ENCODE measurements at regions not wholly inside any gene's neighbourhood (a gene's known extent, or its start where the extent isn't known, plus 50 kb on each side); places are given as distances from the start of the nearest gene placed in this dataset.

- DNase-seq (no peak), ATAC-seq (no peak)
- Mint-ChIP-seq H3K27ac (no peak overlapping the region), H3K27me3 (peaks cover 3% of the 10 kb centered on the region), H3K4me3 (no peak overlapping the region), H3K9me3 (ENCODE audit: low read depth) (no peaks in the 10 kb centered on the region), H3K36me3 (ENCODE audit: low read depth) (no peaks in the 10 kb centered on the region), H3K4me1 (no peaks in the 10 kb centered on the region)
- CTCF ChIA-PET: no interaction called here
- POLR2A ChIA-PET: no interaction called here
- intact Hi-C loops (cut with DNase I, micrococcal nuclease): no loop called here
These were observed 341.4 kb downstream of the C4orf33 start for GRCh38 chr4:129437347-129437746.

GRCh38 chr4:129438456-129438981 lies 342.6 kb downstream of the C4orf33 start:
- CTCF ChIA-PET: interaction anchor here (1.0 kb wide), 1 partner anchor 40 kb away, joined by 3 read pairs; no protein-coding TSS in a partner anchor
- H3K4me3 Mint-ChIP-seq: no peak overlapping the region
- H3K27me3 Mint-ChIP-seq: peaks cover 3% of the 10 kb centered on the region
- POLR2A ChIA-PET: no interaction called here
- no peaks in the 10 kb centered on the region for H3K9me3 Mint-ChIP-seq (ENCODE audit: low read depth)
- no peak overlapping the region for H3K27ac Mint-ChIP-seq
- intact Hi-C loops (cut with DNase I, micrococcal nuclease): no loop called here
- ATAC-seq: no peak
- DNase-seq: no peak
- H3K4me1 Mint-ChIP-seq: no peaks in the 10 kb centered on the region
- no peaks in the 10 kb centered on the region for H3K36me3 Mint-ChIP-seq (ENCODE audit: low read depth)

- Mint-ChIP-seq H3K27me3 (no peaks in the 10 kb centered on the region), H3K4me3 (no peak overlapping the region), H3K9me3 (ENCODE audit: low read depth) (no peaks in the 10 kb centered on the region), H3K4me1 (no peaks in the 10 kb centered on the region), H3K27ac (no peak overlapping the region), H3K36me3 (ENCODE audit: low read depth) (no peaks in the 10 kb centered on the region)
- intact Hi-C loops (cut with DNase I, micrococcal nuclease): no loop called here
- POLR2A ChIA-PET: no interaction called here
- ATAC-seq: no peak
- CTCF ChIA-PET: no interaction called here
- DNase-seq: no peak
These were observed 350.1 kb downstream of the C4orf33 start for GRCh38 chr4:129446074-129446473.

GRCh38 chr4:129453524-129454200 lies 357.7 kb downstream of the C4orf33 start:
- H3K4me1 Mint-ChIP-seq: no peaks in the 10 kb centered on the region
- ATAC-seq (no peak), DNase-seq (no peak)
- no peak overlapping the region for H3K4me3 Mint-ChIP-seq
- no peaks in the 10 kb centered on the region for H3K9me3 Mint-ChIP-seq (ENCODE audit: low read depth)
- ChIA-PET CTCF (no interaction called here), POLR2A (no interaction called here)
- H3K36me3 Mint-ChIP-seq (ENCODE audit: low read depth): no peaks in the 10 kb centered on the region
- intact Hi-C loops (cut with DNase I, micrococcal nuclease): no loop called here
- H3K27me3 Mint-ChIP-seq: no peaks in the 10 kb centered on the region
- H3K27ac Mint-ChIP-seq: no peak overlapping the region

- Mint-ChIP-seq H3K4me3 (no peak overlapping the region), H3K27ac (no peak overlapping the region), H3K9me3 (ENCODE audit: low read depth) (no peaks in the 10 kb centered on the region), H3K36me3 (ENCODE audit: low read depth) (no peaks in the 10 kb centered on the region), H3K27me3 (no peaks in the 10 kb centered on the region), H3K4me1 (no peaks in the 10 kb centered on the region)
- DNase-seq: no peak
- no peak for ATAC-seq
- POLR2A ChIA-PET: no interaction called here
- CTCF ChIA-PET: no interaction called here
- intact Hi-C loops (cut with DNase I, micrococcal nuclease): no loop called here
These were observed 359.5 kb downstream of the C4orf33 start for GRCh38 chr4:129455482-129455881.

GRCh38 chr4:129468624-129469023 lies 372.7 kb downstream of the C4orf33 start:
- H3K36me3 Mint-ChIP-seq (ENCODE audit: low read depth): no peaks in the 10 kb centered on the region
- ChIA-PET CTCF (no interaction called here), POLR2A (no interaction called here)
- H3K9me3 Mint-ChIP-seq (ENCODE audit: low read depth): peaks cover 2% of the 10 kb centered on the region
- no peak overlapping the region for H3K27ac Mint-ChIP-seq
- no peaks in the 10 kb centered on the region for H3K4me1 Mint-ChIP-seq
- no peak for DNase-seq
- ATAC-seq: no peak
- no peak overlapping the region for H3K4me3 Mint-ChIP-seq
- H3K27me3 Mint-ChIP-seq: no peaks in the 10 kb centered on the region
- intact Hi-C loops (cut with DNase I, micrococcal nuclease): no loop called here

- peaks cover 2% of the 10 kb centered on the region for H3K9me3 Mint-ChIP-seq (ENCODE audit: low read depth)
- H3K4me3 Mint-ChIP-seq: no peak overlapping the region
- no peaks in the 10 kb centered on the region for H3K36me3 Mint-ChIP-seq (ENCODE audit: low read depth)
- ChIA-PET POLR2A (no interaction called here), CTCF (no interaction called here)
- no peak for ATAC-seq
- H3K27ac Mint-ChIP-seq: no peak overlapping the region
- intact Hi-C loops (cut with DNase I, micrococcal nuclease): no loop called here
- no peak for DNase-seq
- H3K27me3 Mint-ChIP-seq: no peaks in the 10 kb centered on the region
- no peaks in the 10 kb centered on the region for H3K4me1 Mint-ChIP-seq
These were observed 378.7 kb downstream of the C4orf33 start for GRCh38 chr4:129474698-129475097.

- Mint-ChIP-seq H3K27me3 (no peaks in the 10 kb centered on the region), H3K4me1 (no peaks in the 10 kb centered on the region), H3K36me3 (ENCODE audit: low read depth) (no peaks in the 10 kb centered on the region), H3K4me3 (no peak overlapping the region), H3K27ac (no peak overlapping the region), H3K9me3 (ENCODE audit: low read depth) (no peaks in the 10 kb centered on the region)
- POLR2A ChIA-PET: no interaction called here
- CTCF ChIA-PET: no interaction called here
- DNase-seq: no peak
- ATAC-seq: no peak
- intact Hi-C loops (cut with DNase I, micrococcal nuclease): no loop called here
These were observed 385.2 kb downstream of the C4orf33 start for GRCh38 chr4:129481107-129481506.

GRCh38 chr4:129488427-129488826 lies 392.5 kb downstream of the C4orf33 start:
- Mint-ChIP-seq H3K36me3 (ENCODE audit: low read depth) (no peaks in the 10 kb centered on the region), H3K27me3 (no peaks in the 10 kb centered on the region), H3K9me3 (ENCODE audit: low read depth) (no peaks in the 10 kb centered on the region), H3K4me3 (no peak overlapping the region), H3K27ac (no peak overlapping the region), H3K4me1 (no peaks in the 10 kb centered on the region)
- DNase-seq (no peak), ATAC-seq (no peak)
- ChIA-PET POLR2A (no interaction called here), CTCF (no interaction called here)
- intact Hi-C loops (cut with DNase I, micrococcal nuclease): no loop called here

GRCh38 chr4:129490516-129490915 lies 394.6 kb downstream of the C4orf33 start:
- Mint-ChIP-seq H3K4me1 (no peaks in the 10 kb centered on the region), H3K36me3 (ENCODE audit: low read depth) (no peaks in the 10 kb centered on the region), H3K27me3 (no peaks in the 10 kb centered on the region), H3K9me3 (ENCODE audit: low read depth) (no peaks in the 10 kb centered on the region), H3K4me3 (no peak overlapping the region), H3K27ac (no peak overlapping the region)
- no peak for DNase-seq
- POLR2A ChIA-PET: no interaction called here
- CTCF ChIA-PET: no interaction called here
- intact Hi-C loops (cut with DNase I, micrococcal nuclease): no loop called here
- ATAC-seq: no peak

- H3K4me3 Mint-ChIP-seq: no peak overlapping the region
These were observed 402.7 kb downstream of the C4orf33 start for GRCh38 chr4:129498626-129499025.

GRCh38 chr4:129514852-129515251 lies 418.9 kb downstream of the C4orf33 start:
- POLR2A ChIA-PET: no interaction called here
- DNase-seq (no peak), ATAC-seq (no peak)
- Mint-ChIP-seq H3K36me3 (ENCODE audit: low read depth) (no peaks in the 10 kb centered on the region), H3K4me1 (no peaks in the 10 kb centered on the region), H3K27ac (no peak overlapping the region), H3K27me3 (no peaks in the 10 kb centered on the region), H3K4me3 (no peak overlapping the region), H3K9me3 (ENCODE audit: low read depth) (no peaks in the 10 kb centered on the region)
- CTCF ChIA-PET: interaction anchor here (0.8 kb wide), 1 partner anchor 10 kb away, joined by 3 read pairs; no protein-coding TSS in a partner anchor
- intact Hi-C loops (cut with DNase I, micrococcal nuclease): no loop called here

More at GRCh38 chr4:129498626-129499025, 402.7 kb downstream of the C4orf33 start:
- H3K27ac Mint-ChIP-seq: no peak overlapping the region
- no peaks in the 10 kb centered on the region for H3K9me3 Mint-ChIP-seq (ENCODE audit: low read depth)
- DNase-seq: no peak
- H3K27me3 Mint-ChIP-seq: peaks cover 2% of the 10 kb centered on the region
- intact Hi-C loops (cut with DNase I, micrococcal nuclease): no loop called here
- ChIA-PET CTCF (no interaction called here), POLR2A (no interaction called here)
- H3K4me1 Mint-ChIP-seq: no peaks in the 10 kb centered on the region
- H3K36me3 Mint-ChIP-seq (ENCODE audit: low read depth): no peaks in the 10 kb centered on the region
- ATAC-seq: no peak

GRCh38 chr4:129515356-129515755 lies 419.4 kb downstream of the C4orf33 start:
- ATAC-seq: no peak
- Mint-ChIP-seq H3K4me1 (no peaks in the 10 kb centered on the region), H3K4me3 (no peak overlapping the region), H3K9me3 (ENCODE audit: low read depth) (no peaks in the 10 kb centered on the region), H3K36me3 (ENCODE audit: low read depth) (no peaks in the 10 kb centered on the region), H3K27ac (no peak overlapping the region), H3K27me3 (no peaks in the 10 kb centered on the region)
- intact Hi-C loops (cut with DNase I, micrococcal nuclease): no loop called here
- POLR2A ChIA-PET: no interaction called here
- DNase-seq: no peak
- CTCF ChIA-PET: no interaction called here
